GM06990 (cell line): ENCODE measurements at regions not wholly inside any gene's neighbourhood (a gene's known extent, or its start where the extent isn't known, plus 50 kb on each side); places are given as distances from the start of the nearest gene placed in this dataset.

Experiments used
- DNase-seq: peaks from one replicate; pipeline ENCODE4 v3.0.0-alpha.2; 2011; ENCODE audit not compliant: insufficient read length; ENCODE audit errors: extremely low read depth
- H3K27me3 ChIP-seq: replicated peaks from 2 replicates; pipeline ENCODE4 v1.6.0; 2011; ENCODE audit warnings: low read length; ENCODE audit not compliant: control insufficient read depth, insufficient read depth
- H3K36me3 ChIP-seq: 2 replicates; pipeline ENCODE4 v1.5.1; 2011; ENCODE audit warnings: low read length; ENCODE audit not compliant: control insufficient read depth, insufficient read depth
- H3K4me3 ChIP-seq: replicated peaks from 2 replicates; pipeline ENCODE4 v1.5.1; 2011; ENCODE audit warnings: low read depth, mild to moderate bottlenecking, control low read depth, low read length
- CTCF ChIP-seq: IDR thresholded peaks from 2 replicates; pipeline ENCODE4 v1.5.1; 2011; ENCODE audit warnings: low read length, control low read depth, mild to moderate bottlenecking, inconsistent platforms; ENCODE audit not compliant: insufficient read depth, poor library complexity, severe bottlenecking

DNA sequence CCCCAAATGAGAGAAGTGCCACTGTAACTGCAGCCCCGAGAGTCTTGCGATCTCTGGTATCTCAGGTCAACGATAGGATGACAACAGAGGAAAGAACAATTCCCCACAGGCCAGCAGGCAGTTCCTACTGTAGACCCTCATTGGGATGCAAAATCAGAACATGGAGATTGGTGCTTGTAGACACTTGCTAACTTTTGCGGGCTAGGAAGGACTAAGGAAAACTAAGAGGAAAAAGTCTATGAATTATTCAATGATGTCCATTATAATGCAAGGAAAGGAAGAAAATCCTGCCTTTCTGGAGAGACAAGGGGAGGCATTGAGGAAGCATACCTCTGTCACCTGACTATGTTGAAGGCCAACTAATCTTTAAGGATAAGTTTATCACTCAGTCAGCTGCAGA is 51.9 kb upstream of the CWC22 start:
- no peaks in the 10 kb centered on the region for H3K36me3 ChIP-seq
- no peaks in the 10 kb centered on the region for H3K27me3 ChIP-seq
- no peak overlapping the region for H3K4me3 ChIP-seq
- no peak for DNase-seq
- no peak for TF ChIP-seq CTCF

GRCh38 chr2:180057706-180058412 is 50.8 kb upstream of the CWC22 start:
- Histone ChIP-seq H3K36me3 (no peaks in the 10 kb centered on the region), H3K4me3 (no peak overlapping the region), H3K27me3 (no peaks in the 10 kb centered on the region)
- DNase-seq, result no peak
- no peak for TF ChIP-seq CTCF
